Stimulated activated CD8-positive, alpha-beta memory T cell treated with anti-CD3 and anti-CD28 coated beads, Interleukin-15, amount 100 ng/mL, for 48 hours (primary cell): ENCODE measurements at regions not wholly inside any gene's neighbourhood (a gene's known extent, or its start where the extent isn't known, plus 50 kb on each side); places are given as distances from the start of the nearest gene placed in this dataset.
"Not testable (repeated sequence)": the region's sequence is repeated elsewhere in the genome, so short reads cannot be mapped to it uniquely, and the experiment has no call there.

Experiments
- DNase-seq, 2 donors: peaks; one replicate each; pipeline ENCODE4 v3.0.0-alpha.2; 2020; ENCODE audit warnings: low read depth in 2 of 2

DNA sequence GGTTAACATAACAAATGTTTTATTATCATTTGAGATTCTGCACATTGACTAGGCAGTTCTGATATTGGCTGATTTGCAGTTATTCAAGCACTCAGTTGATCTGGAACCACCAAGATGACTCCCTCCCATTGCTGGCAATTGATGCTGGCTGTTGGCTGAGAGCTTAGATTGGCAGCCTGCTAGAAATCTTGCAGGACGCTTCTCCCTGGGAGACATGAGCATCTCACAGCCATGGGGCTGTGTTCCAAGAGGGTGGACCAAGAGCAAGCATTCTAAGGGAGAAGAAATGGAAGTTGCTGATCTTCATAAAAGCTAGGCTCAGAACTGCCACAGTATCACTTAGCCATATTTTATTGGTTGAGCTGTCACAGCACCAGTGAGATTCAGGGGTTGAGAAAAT is 233.4 kb upstream of the ID4 start:
- no peak for DNase-seq

DNA sequence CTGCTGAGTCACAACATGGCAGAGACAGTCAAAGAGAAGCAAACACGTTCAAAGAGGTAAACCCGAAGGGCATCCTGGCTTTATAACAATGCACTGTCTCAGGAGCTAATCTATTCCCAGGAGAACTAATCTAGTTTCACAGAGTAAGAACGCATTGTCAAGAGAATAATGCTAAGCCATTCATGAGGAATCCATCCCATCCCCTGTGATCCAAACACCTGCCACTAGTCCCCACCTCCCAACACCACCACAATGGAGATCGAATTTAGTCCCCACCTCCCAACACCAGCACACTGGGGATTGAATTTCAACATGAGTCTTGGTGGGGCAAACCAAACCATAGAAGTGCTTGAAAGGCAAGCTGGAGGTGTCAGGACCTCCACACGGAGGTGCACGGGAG is 231.5 kb upstream of the ID4 start:
- DNase-seq: no peak

DNA sequence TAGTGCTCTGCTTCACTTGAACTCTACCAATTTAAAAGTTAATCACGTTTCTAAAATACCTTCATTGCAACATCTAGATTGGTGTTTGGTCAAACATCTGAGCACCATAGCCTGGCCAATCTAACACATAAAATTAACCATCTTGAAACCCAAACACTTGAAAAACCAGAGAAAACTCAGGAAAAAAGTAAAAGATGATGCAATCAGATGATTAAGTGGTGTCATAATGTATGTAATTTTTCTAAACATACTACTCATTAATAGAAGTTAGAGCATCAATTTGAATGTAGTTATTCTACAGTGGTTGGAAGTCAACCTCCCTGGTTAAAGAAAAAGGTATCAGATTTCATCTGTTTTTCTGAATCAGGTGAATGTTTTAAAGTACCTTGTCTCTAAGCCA is 228.6 kb upstream of the ID4 start:
- no peak for DNase-seq

DNA sequence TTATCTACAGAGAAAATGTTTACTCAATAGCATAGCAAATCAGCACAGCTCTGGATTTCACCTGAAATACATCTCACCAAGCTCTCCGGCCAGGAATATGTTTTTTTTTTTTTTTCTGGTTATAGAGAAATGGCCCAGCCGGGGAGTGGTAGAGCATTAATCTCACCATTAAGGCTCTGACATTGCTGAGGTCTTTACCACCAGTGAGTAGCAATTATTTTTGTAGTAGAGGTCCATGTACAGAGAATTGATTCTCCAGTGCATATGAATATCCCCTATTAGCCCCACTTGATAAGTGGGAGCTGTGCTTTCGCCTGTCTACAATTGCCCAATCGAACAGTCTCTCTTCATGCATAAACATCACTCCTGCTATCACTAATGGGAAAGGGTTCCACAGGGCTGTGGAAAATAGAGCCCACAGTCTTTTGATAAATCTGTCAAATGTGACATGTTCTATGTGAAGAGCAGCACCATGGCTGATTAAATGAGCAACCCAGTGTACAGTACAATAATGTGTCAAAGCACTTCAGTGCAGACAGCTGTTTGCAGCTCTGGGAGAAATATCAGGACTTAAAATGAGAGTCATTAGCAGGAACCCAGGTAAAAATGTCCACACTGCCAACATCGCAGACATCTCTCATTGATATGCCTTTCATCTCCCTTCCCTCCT is 227.1 kb upstream of the ID4 start:
- no peak for DNase-seq

DNA sequence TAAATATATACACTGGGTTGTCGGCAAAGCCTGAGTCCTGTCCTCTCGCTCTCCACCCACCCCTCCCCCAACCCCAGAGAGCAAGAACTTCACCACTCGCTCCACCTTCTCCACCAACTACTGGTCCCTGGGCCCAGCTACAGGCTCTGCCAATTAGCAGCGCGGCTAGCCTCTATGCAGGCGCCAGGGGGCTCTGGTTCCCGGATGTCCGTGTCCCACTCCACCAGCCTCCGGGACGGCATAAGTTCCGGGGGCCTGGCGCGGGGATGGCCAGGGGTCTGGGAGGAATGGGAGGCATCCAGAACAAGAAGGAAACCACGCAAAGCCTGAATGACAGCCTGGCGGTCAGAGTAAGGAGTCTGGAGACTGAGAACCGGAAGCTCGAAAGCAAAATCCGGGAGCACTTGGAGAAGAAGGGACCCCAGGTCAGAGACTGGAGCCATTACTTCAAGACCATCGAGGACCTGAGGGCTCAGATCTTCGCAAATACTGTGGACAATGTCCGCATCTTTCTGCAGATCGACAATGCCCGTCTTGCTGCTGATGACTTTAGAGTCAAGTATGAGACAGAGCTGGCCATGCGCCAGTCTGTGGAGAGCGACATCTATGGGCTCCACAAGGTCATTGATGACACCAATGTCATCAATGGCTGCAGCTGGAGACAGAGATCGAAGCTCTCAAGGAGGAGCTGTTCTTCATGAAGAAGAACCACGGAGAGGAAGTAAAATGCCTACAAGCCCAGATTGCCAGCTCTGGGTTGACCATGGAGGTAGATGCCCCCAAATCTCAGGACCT is 224.3 kb upstream of the ID4 start:
- DNase-seq: not testable (repeated sequence)

DNA sequence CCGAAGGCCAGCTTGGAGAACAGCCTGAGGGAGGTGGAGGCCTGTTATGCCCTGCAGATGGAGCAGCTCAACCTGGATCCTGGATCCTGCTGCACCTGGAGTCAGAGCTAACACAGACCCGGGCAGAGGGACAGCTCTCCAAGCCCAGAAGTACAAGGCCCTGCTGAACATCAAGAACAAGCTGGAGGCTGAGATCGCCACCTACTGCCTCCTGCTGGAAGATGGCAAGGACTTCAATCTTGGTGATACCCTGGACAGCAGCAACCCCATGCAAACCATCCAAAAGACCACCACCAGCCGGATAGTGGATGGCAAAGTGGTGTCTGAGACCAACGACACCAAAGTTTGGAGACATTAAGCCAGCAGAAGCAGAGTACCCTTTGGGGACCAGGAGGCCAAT is 223.5 kb upstream of the ID4 start:
- DNase-seq: no peak

DNA sequence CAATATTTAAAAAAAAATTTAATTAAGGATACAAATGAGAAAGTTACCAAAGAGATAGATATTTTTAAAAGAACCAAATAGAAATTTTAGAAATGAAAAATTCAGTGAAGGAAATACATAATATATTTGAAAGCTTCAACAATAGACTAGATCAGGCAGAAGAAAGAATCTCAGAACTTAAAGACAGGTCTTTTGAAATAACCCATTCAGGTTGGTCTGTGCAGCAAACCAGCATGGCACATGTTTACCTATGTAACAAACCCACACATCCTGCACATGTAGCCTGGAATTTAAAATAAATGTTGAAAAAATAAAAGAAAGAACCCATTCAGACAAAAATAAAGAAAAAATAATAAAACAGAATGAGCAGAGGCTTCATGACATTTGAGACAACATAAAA is 221.1 kb upstream of the ID4 start:
- DNase-seq: no peak

DNA sequence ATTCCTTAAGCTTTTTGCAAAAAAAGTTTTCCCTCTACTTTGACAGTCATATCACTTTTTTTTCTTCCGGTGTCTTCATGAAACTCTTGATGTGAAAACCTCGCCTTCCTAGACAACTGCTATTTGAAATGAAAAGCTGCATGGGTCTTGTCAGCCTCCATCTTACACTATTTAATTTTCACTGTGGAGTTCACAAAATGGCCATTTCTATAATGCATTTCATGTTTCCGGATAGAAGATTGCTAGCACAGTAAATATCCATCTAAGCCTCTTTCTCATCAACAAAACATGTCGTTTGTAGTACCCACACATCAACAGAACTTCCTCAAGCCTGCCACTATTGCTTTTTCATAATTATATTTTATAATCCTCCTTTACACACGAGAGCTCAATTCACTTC is 204.9 kb upstream of the ID4 start:
- no peak for DNase-seq

DNA sequence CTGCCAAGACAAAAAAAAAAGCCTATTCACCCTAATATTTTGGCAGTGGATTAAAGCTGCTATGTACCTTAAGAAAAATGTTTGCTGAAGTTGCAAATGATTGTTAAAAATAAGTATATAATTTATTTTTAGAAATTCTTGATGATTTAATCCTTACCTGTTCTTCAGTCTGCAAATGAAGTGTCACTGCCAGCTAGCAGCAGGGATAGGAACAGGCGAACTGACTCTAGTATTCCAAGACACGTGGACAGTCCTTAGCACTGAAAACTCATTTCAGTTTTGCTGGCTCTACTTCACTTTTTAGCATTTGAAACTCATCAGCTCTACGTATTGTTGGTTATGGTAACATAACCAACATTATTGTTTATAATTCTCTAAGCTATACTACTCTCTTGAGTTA is 204.4 kb upstream of the ID4 start:
- no peak for DNase-seq

DNA sequence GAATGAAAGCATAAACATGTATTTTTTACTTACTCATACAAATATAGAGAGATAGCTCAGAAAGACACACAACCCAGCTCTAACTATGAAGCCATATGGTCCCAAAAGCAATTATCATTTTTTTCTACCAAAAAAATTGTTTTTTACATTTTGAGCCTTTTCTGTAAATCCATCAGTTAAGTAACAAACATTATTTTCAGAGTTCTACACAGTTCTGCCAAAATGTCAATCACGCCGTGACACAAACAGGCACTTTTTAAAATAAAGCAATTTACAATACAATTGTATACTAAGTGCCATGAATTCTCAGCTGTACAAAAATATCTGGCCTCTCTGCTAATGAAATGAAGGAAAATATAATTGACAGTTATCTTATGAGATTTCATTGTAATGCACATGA is 201.4 kb upstream of the ID4 start:
- DNase-seq: no peak

DNA sequence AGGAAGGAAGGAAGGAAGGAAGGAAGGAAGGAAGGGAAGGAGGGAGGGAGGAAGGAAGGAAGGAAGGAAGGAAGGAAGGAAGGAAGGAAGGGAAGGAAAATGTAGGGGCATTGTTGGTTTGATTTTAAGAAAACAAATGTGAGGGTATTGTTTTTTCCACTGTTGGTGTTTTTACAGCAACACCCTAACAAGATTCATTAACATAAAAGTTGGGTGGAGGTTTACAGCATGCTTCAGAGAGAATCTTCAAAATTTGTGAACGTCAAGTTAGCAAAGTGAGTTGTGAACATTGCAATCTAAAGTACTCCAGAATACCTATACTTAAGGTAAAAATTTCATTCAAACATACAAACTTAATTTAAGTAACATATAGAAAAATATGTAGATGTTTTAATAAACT is 200.2 kb upstream of the ID4 start:
- no peak for DNase-seq

DNA sequence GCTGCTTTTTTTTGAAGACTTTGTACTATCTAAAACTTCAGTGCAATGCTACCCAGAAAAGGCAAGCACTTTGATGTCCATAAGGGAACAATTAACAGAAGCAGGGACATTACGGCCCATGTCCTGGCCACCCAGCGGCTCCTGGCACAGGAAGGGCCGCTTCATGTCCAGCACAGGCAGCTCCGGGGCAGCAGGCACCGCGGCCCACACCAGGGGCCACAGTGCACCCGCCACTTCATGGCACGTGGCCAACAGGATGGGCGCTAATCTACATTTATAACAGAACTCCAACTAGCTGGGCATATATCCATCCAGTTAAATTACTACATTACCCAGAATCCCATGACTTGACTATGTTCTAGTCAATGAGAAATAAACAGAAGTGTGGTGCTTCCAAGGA is 198.2 kb upstream of the ID4 start:
- DNase-seq: no peak

DNA sequence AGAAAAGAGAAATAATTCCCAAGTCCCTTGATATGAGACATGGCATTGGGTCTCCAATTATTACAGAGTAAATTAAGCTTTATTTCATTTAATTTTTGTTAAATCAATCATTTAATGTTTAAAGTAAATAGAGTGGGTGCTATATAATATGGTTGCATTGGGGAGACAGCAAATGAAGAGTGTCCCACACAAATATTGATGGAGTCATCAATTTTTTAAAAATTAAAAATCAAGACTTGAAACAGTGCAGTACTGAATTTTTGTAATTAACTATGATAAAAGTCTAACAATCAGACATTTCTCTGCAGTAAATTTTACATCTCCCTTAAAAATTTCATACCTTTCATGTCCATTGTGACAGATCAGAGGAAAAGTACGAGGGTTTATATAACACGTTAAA is 193.9 kb upstream of the ID4 start:
- no peak for DNase-seq

DNA sequence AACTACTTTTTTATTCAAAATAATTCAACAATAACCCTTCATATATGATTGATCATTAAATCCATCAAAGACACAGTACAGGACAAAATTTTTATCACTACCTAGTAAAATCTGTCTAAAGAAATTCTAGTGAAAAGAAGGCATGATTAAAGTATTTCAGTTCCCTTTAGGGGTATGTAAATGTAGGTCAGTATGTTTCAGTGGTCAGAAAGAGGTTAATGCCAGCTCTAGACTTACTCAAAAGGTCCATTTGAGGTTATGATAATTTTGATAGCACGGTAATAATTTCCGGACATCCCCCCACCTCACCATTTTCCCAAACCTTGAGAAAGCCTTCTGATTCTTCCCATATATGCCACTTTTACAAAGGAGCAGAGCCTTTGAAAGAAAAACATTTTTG is 193.5 kb upstream of the ID4 start:
- DNase-seq: no peak

DNA sequence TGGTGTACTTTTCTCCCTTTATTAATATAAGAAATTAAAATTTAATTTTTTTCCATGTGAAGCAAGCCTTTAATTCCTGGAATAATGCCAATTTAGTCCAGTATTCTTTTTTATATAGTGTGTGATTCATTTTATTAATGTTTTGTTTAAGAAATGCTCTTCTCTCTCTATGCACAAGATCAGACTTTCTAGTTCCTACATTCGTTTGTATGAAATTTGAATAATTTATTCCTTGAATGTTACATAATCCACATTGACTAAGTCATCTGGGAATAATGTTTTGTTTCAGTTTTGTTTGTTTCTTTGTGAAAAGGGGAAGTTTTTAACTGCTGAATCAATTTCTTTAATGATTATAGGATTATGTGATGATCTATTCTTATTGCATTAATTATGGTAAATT is 181.4 kb upstream of the ID4 start:
- DNase-seq: no peak

DNA sequence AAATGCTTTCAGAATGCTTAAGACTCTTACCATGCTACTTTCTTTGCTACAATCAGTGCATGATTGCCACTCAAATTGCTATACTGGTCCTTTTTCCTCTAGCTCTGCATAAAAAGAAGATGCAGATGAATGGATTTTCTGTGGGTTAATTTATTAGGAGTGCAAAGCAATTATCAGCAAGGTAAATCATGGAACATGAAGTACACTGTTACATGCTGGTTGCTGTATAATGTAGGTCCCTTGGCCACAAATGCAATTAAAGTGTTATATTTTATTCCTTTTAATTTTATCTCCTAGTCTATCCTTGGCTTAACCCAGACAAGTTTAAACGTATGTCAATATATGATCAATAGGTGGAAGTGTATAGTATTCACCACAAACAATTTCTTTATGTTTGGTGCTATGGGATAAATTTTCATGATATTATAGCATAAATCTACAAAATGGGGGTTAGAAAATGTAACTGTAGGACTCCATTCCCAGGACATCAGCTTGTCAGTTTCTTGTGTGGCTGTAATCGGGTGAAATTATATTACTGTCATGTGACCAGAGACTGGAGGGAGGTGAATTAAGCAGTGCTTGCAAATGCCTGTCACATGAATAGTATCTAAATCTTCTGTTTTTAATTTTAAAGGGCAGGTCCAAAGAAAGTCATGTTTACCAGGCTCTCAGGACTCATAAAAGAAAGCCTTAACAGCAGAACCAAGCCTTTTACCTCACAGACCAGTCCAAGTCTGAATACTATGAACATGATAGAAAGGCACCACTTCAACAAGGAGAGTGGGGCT is 176.9 kb upstream of the ID4 start:
- no peak for DNase-seq

DNA sequence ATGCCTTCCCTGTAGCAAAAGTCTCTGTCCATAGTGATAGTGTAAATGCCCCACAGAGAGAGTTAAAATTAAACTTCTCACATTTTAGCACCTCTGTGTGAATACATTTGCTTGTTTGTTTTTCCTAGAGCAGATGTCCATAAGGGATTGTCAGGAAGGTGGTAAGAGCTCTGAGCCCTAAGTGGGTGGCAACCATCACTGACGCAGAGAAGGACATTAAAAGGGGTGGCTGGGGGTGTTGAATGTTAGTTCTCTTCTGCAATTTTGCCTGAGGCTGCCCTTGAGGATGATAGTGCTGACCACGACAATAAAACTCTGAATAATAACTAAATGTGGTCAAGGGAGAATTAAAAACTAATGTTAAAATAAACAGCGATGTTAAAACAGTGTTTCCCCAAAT is 174.3 kb upstream of the ID4 start:
- DNase-seq: no peak

DNA sequence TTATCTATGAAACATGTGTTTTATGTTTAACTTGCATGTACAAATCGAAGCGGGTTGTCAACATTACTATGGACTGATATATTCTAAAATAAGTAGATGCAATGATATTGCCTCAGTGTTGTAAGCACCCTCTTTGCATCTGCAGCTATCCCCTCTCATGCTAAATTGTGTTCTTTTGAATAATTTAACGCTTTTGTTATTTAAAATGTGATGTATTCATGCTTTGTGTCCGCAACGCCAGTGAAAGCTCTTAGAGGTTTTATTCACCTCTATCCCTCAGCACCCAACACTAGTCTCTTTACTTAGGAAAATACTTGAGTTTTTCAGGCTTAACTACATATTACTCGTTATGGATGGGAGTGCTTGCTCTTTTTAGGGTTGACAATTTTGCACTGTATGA is 173.7 kb upstream of the ID4 start:
- no peak for DNase-seq

DNA sequence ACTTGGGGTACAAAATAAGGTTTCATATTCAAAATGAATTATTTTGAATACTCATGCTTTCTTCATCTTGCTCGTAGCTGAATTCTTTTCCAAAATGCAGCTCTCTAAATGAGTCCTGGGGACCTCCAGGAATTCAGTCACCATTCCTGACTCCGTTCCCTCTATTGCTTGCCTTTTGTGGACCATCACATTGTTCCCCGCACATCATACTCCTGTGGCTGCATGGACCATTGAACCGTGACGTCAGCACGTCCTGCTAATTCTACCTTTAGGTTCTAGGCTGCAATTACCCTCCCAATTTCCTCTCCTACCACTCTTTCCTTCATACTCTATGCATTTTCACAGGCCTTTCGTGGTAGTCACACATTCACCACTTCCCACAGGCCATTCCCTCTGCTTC is 173.1 kb upstream of the ID4 start:
- DNase-seq: no peak

DNA sequence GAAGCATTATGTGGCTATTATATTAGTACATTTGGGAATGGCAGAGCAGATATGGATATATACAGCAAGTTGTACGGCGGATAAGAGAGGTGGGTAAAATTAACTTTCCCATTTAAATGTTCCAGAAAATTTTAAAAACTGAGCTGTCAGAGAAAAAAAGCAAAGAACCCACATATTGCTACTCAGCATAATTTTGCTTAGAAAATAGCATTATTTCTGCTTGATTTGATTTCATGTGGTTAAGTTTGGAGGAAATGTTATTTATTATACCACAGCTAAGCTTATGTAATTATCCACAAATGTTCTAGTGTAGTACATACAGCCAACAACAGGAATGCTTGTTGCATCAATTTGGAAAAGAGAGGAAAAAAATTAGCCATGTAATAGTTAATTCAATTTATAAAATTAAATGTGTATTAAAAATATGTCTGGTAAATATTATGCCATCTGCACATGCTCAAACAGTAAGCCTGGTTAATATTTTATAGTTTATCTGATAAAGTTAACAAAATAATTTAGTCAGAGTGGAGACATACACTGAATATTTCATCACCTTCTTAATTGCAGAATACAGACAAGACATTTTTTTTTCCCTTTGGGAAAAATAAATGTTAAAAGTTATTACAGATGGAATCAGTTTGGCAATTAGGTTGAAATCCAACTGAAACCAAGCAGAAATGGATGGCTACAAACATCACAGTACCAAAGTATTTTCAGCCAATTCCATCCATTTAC is 172.1 kb upstream of the ID4 start:
- no peak for DNase-seq

DNA sequence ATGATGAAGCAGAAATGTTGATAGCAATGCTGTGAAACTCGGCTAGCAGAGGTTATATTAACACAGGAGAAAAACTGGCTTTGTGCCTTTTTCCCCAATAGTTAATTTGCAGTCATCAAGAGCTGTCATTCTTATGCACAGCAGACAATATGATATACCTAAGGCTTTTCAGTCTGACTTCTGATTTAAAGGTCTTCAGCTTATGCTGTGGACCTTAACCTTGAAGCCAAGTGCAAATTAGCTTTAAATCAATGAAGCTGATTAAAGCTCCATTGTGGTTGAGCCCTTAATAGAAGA is 171.6 kb upstream of the ID4 start:
- DNase-seq: no peak

DNA sequence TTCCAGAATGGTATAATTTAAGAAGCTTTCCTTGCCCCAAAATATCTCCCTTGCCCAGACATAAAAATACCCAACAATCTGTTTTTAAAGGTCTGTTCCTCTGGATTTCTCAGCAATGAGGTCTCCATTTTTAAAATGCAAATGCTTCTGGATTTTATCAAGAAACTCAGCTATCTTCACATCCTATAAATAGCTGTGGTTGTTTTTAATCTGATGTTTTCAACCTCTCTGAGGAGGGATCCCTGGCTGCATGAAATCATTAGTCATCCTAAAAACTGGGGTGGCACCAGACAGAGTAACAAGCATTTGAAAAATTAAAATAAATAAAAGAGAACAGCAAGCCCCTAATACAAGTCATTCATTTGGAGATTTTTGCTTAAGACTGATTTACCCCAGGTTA is 168.5 kb upstream of the ID4 start:
- no peak for DNase-seq

DNA sequence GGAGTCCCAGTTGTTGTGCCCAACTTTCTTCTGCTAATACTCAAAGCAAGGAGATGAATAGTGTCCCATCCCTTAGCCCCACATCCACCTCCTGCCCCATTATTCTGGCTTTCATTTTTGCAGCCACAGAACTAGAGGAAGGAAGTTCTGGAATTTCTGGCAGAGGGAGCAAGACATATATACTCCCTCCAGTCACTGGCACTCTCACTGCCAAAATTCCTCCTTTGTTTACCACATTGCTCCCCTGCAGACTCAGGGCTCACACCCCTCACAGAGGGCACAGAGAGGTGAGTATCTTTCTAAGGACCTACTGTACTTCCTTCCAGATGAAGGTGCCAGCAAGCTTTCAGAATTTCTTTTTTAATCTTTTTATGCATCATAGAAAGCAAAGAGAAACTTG is 168.0 kb upstream of the ID4 start:
- DNase-seq: no peak
